ENCODE measurements at regions not wholly inside any gene's neighbourhood (a gene's known extent, or its start where the extent isn't known, plus 50 kb on each side); places are given as distances from the start of the nearest gene placed in this dataset.

DNA sequence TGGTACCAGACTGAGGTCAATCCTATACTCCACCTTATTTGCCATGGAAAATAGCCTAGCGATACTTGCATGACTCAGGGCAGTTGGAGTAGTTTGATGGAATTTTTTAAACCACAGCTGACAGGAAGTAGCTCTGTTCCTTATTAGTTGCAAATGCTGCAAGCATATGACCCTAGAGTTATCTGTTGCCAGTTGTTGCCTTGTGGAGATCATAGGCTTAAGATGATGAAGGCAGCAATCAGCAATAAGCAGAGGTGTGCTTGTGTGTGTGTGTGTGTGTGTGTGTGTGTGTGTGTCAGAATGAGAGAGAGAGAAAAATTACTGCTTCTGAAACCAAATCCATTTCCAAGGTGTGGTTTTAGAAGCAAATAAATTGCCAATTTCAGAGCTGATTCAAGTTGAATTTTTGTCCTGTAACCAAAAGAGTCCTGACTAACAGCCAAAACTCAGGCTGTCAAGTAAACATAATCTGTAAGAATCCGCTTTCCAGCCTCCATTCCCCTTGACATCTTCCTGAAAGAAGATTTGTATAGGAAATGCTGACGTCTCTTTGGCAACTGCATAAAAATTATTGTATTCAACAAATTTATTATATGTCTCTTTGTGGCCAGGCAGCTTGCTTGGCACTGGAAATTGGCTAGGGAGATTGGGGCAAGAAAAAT lies 141.2 kb downstream of the SERPINI1 start:
- TF ChIP-seq, protein P1, sequence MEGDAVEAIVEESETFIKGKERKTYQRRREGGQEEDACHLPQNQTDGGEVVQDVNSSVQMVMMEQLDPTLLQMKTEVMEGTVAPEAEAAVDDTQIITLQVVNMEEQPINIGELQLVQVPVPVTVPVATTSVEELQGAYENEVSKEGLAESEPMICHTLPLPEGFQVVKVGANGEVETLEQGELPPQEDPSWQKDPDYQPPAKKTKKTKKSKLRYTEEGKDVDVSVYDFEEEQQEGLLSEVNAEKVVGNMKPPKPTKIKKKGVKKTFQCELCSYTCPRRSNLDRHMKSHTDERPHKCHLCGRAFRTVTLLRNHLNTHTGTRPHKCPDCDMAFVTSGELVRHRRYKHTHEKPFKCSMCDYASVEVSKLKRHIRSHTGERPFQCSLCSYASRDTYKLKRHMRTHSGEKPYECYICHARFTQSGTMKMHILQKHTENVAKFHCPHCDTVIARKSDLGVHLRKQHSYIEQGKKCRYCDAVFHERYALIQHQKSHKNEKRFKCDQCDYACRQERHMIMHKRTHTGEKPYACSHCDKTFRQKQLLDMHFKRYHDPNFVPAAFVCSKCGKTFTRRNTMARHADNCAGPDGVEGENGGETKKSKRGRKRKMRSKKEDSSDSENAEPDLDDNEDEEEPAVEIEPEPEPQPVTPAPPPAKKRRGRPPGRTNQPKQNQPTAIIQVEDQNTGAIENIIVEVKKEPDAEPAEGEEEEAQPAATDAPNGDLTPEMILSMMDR (IDR thresholded peaks at IDR 0.05; ENCODE audit: borderline replicate concordance) = no peak
- Histone ChIP-seq H3K27me3 (ENCODE audit: low read depth) (no peaks in the 10 kb centered on the region), H3K9me3 (replicated peaks) (no peaks in the 10 kb centered on the region), H3K27ac (replicated peaks) (peak overlapping the region; percentile 81), H3K36me3 (no peaks in the 10 kb centered on the region), H3K4me3 (no peak overlapping the region), H3K4me1 (peaks cover 55% of the 10 kb centered on the region)
- intact Hi-C loops (cut with micrococcal nuclease) = no loop called here
- no peak for DNase-seq
